Naive thymus-derived CD8-positive, alpha-beta T cell (primary cell): ENCODE measurements at regions not wholly inside any gene's neighbourhood (a gene's known extent, or its start where the extent isn't known, plus 50 kb on each side); places are given as distances from the start of the nearest gene placed in this dataset.
"Not testable (repeated sequence)": the region's sequence is repeated elsewhere in the genome, so short reads cannot be mapped to it uniquely, and the experiment has no call there.

Experiments
- ATAC-seq, 2 donors: fragments of 150-1000 bp; cut with Tn5 transposase in 1 of 2; sonication (Bioruptor Pico), chemical (Tn5 transposase) in 1 of 2; 1 replicate in 1 of 2; 2 replicates in 1 of 2; pipeline ENCODE4 v1.10.0; 2021; ENCODE audit warnings: mild to moderate bottlenecking in 2 of 2, moderate library complexity in 2 of 2
- POLR2A ChIA-PET: fragments of 350-600 bp; sonication (Branson Sonifier 250); formaldehyde crosslinking; loops from one replicate; lab custom pipeline; 2021; ENCODE audit warnings: antibody characterized with exemption; lab: Charles Lee
- DNase-seq, 10 donors: peaks; one replicate each; pipeline versions ENCODE4 v3.0.0 to v3.0.0-alpha.2; 2020 to 2022
- H3K27ac Mint-ChIP-seq, 10 donors: one replicate each; pipeline ENCODE4 v1.8.0; 2020 to 2022; ENCODE audit warnings: mild to moderate bottlenecking in 10 of 10, mixed read lengths in 10 of 10, moderate library complexity in 4 of 10, inconsistent platforms in 1 of 10
- H3K27me3 Mint-ChIP-seq, 5 donors: one replicate each; pipeline ENCODE4 v1.8.0; 2021 to 2022; ENCODE audit warnings: mixed read lengths in 5 of 5
- H3K36me3 Mint-ChIP-seq, 3 donors: one replicate each; pipeline ENCODE4 v1.8.0; 2020 to 2022; ENCODE audit warnings: mixed read lengths in 3 of 3, mild to moderate bottlenecking in 2 of 3, inconsistent platforms in 1 of 3
- H3K4me1 Mint-ChIP-seq, 4 donors: one replicate each; pipeline ENCODE4 v1.8.0; 2021 to 2022; ENCODE audit warnings: mixed read lengths in 4 of 4
- H3K4me3 Mint-ChIP-seq, 10 donors: one replicate each; pipeline ENCODE4 v1.8.0; 2020 to 2022; ENCODE audit warnings: mild to moderate bottlenecking in 10 of 10, mixed read lengths in 10 of 10, moderate library complexity in 6 of 10, inconsistent platforms in 1 of 10
- H3K9me3 Mint-ChIP-seq, 9 donors: one replicate each; pipeline ENCODE4 v1.8.0; 2020 to 2022; ENCODE audit warnings: mixed read lengths in 9 of 9, mild to moderate bottlenecking in 3 of 9, inconsistent platforms in 1 of 9, moderate library complexity in 1 of 9

DNA sequence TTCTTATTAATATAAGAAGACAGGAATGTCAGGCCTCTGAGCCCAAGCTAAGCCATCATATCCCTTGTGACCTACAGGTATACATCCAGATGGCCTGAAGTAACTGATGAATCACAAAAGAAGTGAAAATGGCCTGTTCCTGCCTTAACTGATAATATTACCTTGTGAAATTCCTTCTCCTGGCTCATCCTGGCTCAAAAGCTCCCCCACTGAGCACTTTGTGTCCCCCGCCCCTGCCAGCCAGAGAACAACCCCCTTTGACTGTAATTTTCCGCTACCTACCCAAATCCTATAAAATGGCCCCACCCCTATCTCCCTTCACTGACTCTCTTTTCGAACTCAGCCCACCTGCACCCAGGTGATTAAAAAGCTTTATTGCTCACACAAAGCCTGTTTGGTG lies 274.4 kb downstream of the NUF2 start:
- DNase-seq, H3K4me3 Mint-ChIP-seq, H3K36me3 Mint-ChIP-seq, H3K27me3 Mint-ChIP-seq, ATAC-seq, H3K4me1 Mint-ChIP-seq, POLR2A ChIA-PET, H3K27ac Mint-ChIP-seq: not testable (repeated sequence)
- H3K9me3 Mint-ChIP-seq: peaks cover 0 to 16% (median 8%) of the 10 kb centered on the region in 9 donors

- DNase-seq: no peak
- peaks cover 0 to 5% (median 0%) of the 10 kb centered on the region in 4 donors for H3K4me1 Mint-ChIP-seq
- peaks cover 0 to 7% (median 0%) of the 10 kb centered on the region in 5 donors for H3K27me3 Mint-ChIP-seq
- POLR2A ChIA-PET: no interaction called here
- no peaks in the 10 kb centered on the region for H3K36me3 Mint-ChIP-seq
- H3K27ac Mint-ChIP-seq: no peak overlapping the region
- H3K9me3 Mint-ChIP-seq: peaks cover 0 to 16% (median 8%) of the 10 kb centered on the region in 9 donors
- no peak for ATAC-seq
- H3K4me3 Mint-ChIP-seq: no peak overlapping the region
Measured at GRCh38 chr1:163596541-163597258, 274.9 kb downstream of the NUF2 start.

GRCh38 chr1:163604321-163604720 lies 282.6 kb downstream of the NUF2 start:
- H3K4me3 Mint-ChIP-seq: no peak overlapping the region
- POLR2A ChIA-PET: no interaction called here
- ATAC-seq: no peak
- no peak for DNase-seq
- peaks cover 0 to 15% (median 3%) of the 10 kb centered on the region in 9 donors for H3K9me3 Mint-ChIP-seq
- no peak overlapping the region for H3K27ac Mint-ChIP-seq
- H3K4me1 Mint-ChIP-seq: no peaks in the 10 kb centered on the region
- no peaks in the 10 kb centered on the region for H3K36me3 Mint-ChIP-seq
- H3K27me3 Mint-ChIP-seq: peaks cover 0 to 2% (median 0%) of the 10 kb centered on the region in 5 donors

- H3K4me1 Mint-ChIP-seq: no peaks in the 10 kb centered on the region
- DNase-seq (no peak), ATAC-seq (no peak)
- H3K27me3 Mint-ChIP-seq: peaks cover 0 to 6% (median 0%) of the 10 kb centered on the region in 5 donors
- POLR2A ChIA-PET: no interaction called here
- H3K36me3 Mint-ChIP-seq: no peaks in the 10 kb centered on the region
- peaks cover 0 to 14% (median 4%) of the 10 kb centered on the region in 9 donors for H3K9me3 Mint-ChIP-seq
- H3K4me3 Mint-ChIP-seq: no peak overlapping the region
- H3K27ac Mint-ChIP-seq: no peak overlapping the region
Measured at GRCh38 chr1:163604896-163605295, 283.1 kb downstream of the NUF2 start.

GRCh38 chr1:163608979-163609378 lies 287.2 kb downstream of the NUF2 start:
- ATAC-seq (no peak), DNase-seq (no peak)
- POLR2A ChIA-PET: no interaction called here
- H3K27ac Mint-ChIP-seq: no peak overlapping the region
- peaks cover 0 to 20% (median 2%) of the 10 kb centered on the region in 9 donors for H3K9me3 Mint-ChIP-seq
- H3K4me1 Mint-ChIP-seq: no peaks in the 10 kb centered on the region
- H3K36me3 Mint-ChIP-seq: no peaks in the 10 kb centered on the region
- H3K27me3 Mint-ChIP-seq: peaks cover 0 to 10% (median 0%) of the 10 kb centered on the region in 5 donors
- no peak overlapping the region for H3K4me3 Mint-ChIP-seq

DNA sequence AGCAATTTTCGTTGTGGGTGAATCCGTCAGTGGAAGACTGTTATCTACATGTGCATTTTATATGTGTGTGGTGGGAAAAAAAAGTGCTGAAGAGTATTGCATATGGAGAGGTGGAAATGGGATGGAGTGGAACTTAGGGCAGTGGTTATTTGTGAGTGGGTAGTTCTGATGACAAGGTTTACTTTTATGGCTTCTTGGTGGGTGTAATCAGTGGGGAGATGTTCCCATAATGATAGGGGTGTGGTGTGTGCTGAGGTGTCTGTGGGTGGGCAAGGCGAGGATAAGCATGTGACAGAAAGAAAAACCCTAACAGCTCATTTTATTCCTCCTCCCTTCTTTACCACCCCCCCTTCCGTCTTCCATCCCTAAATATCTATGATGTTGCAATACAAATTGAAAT lies 288.1 kb downstream of the NUF2 start:
- H3K4me3 Mint-ChIP-seq: no peak overlapping the region
- POLR2A ChIA-PET: no interaction called here

GRCh38 chr1:163610486-163610885 lies 288.7 kb downstream of the NUF2 start:
- ATAC-seq: no peak
- Mint-ChIP-seq H3K4me3 (no peak overlapping the region), H3K4me1 (no peaks in the 10 kb centered on the region), H3K27ac (no peak overlapping the region), H3K9me3 (peaks cover 0 to 15% (median 2%) of the 10 kb centered on the region in 9 donors), H3K36me3 (no peaks in the 10 kb centered on the region), H3K27me3 (peaks cover 0 to 10% (median 0%) of the 10 kb centered on the region in 5 donors)
- no peak for DNase-seq
- POLR2A ChIA-PET: no interaction called here

More for the DNA sequence above, 288.1 kb downstream of the NUF2 start:
- no peak for ATAC-seq
- Mint-ChIP-seq H3K27ac (no peak overlapping the region), H3K9me3 (peaks cover 0 to 15% (median 2%) of the 10 kb centered on the region in 9 donors), H3K27me3 (peaks cover 0 to 10% (median 0%) of the 10 kb centered on the region in 5 donors), H3K4me1 (no peaks in the 10 kb centered on the region), H3K36me3 (no peaks in the 10 kb centered on the region)
- DNase-seq: no peak

DNA sequence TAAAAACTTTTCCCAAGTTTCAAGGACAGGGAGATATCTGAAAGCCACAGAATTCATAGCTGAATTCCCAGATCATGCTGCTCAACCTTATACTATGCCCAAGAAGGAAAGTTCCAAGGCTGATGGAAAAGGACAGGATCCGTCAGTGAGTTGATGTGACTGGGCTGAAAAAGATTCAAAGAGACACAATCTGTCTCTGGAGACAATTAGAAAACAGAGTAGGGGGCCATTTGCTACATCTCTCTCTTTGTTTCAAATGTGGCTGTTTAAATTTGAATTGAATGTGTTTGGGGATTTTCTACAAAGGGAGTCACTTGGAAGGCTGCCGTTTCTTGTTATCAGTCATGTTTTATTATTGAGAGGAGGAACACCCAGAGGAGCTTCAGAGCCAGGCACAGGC lies 292.6 kb downstream of the NUF2 start:
- POLR2A ChIA-PET: no interaction called here
- no peak for ATAC-seq
- H3K27ac Mint-ChIP-seq: no peak overlapping the region
- H3K27me3 Mint-ChIP-seq: peaks cover 0 to 8% (median 0%) of the 10 kb centered on the region in 5 donors
- no peaks in the 10 kb centered on the region for H3K36me3 Mint-ChIP-seq
- no peak for DNase-seq
- no peak overlapping the region for H3K4me3 Mint-ChIP-seq
- peaks cover 0 to 36% (median 2%) of the 10 kb centered on the region in 9 donors for H3K9me3 Mint-ChIP-seq
- H3K4me1 Mint-ChIP-seq: no peaks in the 10 kb centered on the region

GRCh38 chr1:163628034-163628773 lies 306.4 kb downstream of the NUF2 start:
- POLR2A ChIA-PET: no interaction called here
- no peak overlapping the region for H3K27ac Mint-ChIP-seq
- H3K4me1 Mint-ChIP-seq: peaks cover 0 to 3% (median 0%) of the 10 kb centered on the region in 4 donors
- peaks cover 5 to 65% (median 27%) of the 10 kb centered on the region in 9 donors for H3K9me3 Mint-ChIP-seq
- peaks cover 0 to 3% (median 0%) of the 10 kb centered on the region in 3 donors for H3K36me3 Mint-ChIP-seq
- DNase-seq: no peak
- ATAC-seq: no peak
- no peak overlapping the region for H3K4me3 Mint-ChIP-seq
- H3K27me3 Mint-ChIP-seq: peaks cover 0 to 3% (median 0%) of the 10 kb centered on the region in 5 donors

DNA sequence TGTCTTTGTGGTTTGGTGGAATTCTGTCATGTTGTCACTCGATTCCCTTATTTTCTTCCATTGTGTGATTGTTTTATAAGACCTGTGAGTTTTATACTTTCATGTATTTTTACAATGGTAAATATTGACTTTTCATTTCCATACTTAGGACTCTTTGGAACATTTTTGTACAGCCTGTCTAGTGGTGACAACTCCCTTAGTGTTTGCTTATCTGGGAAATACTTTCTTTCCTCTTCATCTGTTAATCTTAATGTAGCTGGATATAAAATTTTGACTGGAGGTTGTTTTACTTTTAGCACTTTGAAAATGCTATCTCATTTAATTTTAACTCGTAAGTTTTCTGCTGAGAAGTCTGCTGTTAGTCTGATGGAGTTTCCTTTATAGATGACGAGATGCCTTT lies 310.5 kb downstream of the NUF2 start:
- Mint-ChIP-seq H3K9me3 (peaks cover 8 to 70% (median 33%) of the 10 kb centered on the region in 9 donors), H3K4me3 (no peak overlapping the region), H3K27me3 (peaks cover 0 to 1% (median 0%) of the 10 kb centered on the region in 5 donors), H3K4me1 (peaks cover 0 to 3% (median 0%) of the 10 kb centered on the region in 4 donors), H3K36me3 (peaks cover 0 to 3% (median 0%) of the 10 kb centered on the region in 3 donors), H3K27ac (no peak overlapping the region)
- no peak for DNase-seq
- ATAC-seq: no peak
- POLR2A ChIA-PET: no interaction called here

DNA sequence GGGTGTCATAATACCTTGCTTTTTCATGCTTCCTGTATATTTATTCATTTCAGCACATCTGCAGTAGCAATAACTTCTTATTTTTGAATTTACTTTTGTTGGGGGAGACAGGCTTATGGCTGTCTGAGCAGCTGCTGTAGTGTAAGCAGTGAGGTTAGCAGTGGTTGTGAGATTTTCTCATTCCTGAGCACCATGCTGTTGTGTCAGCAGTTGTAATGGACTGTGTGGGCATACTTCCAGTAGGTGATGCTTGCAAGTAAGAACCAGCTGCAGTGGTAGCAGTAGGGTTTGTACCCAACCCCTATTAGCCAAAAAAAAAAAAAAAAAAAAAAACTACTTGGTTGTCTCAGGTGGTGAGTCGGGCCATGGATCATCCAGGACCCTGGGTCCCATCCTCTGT lies 311.6 kb downstream of the NUF2 start:
- peaks cover 0 to 2% (median 0%) of the 10 kb centered on the region in 4 donors for H3K4me1 Mint-ChIP-seq
- no peak overlapping the region for H3K27ac Mint-ChIP-seq
- DNase-seq: no peak
- peaks cover 0 to 3% (median 0%) of the 10 kb centered on the region in 3 donors for H3K36me3 Mint-ChIP-seq
- H3K9me3 Mint-ChIP-seq: peaks cover 7 to 68% (median 35%) of the 10 kb centered on the region in 9 donors
- no peak overlapping the region for H3K4me3 Mint-ChIP-seq
- H3K27me3 Mint-ChIP-seq: peaks cover 0 to 4% (median 0%) of the 10 kb centered on the region in 5 donors
- POLR2A ChIA-PET: no interaction called here
- no peak for ATAC-seq

DNA sequence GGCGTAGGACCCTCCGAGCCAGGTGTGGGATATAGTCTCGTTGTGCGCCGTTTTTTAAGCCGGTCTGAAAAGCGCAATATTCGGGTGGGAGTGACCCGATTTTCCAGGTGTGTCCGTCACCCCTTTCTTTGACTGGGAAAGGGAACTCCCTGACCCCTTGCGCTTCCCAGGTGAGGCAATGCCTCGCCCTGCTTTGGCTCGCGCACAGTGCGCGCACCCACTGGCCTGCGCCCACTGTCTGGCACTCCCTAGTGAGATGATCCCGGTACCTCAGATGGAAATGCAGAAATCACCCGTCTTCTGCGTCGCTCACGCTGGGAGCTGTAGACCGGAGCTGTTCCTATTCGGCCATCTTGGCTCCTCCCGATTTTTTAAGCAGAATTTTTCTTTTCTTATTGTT lies 323.9 kb downstream of the NUF2 start:
- DNase-seq, H3K4me1 Mint-ChIP-seq, H3K27me3 Mint-ChIP-seq, H3K36me3 Mint-ChIP-seq, POLR2A ChIA-PET, H3K27ac Mint-ChIP-seq, ATAC-seq, H3K4me3 Mint-ChIP-seq: not testable (repeated sequence)
- peaks cover 0 to 18% (median 9%) of the 10 kb centered on the region in 9 donors for H3K9me3 Mint-ChIP-seq

GRCh38 chr1:163650624-163651023 lies 328.9 kb downstream of the NUF2 start:
- peaks cover 0 to 18% (median 9%) of the 10 kb centered on the region in 9 donors for H3K9me3 Mint-ChIP-seq
- no peak for ATAC-seq
- POLR2A ChIA-PET: no interaction called here

More at GRCh38 chr1:163650624-163651023, 328.9 kb downstream of the NUF2 start:
- Mint-ChIP-seq H3K4me1 (no peaks in the 10 kb centered on the region), H3K27ac (no peak overlapping the region), H3K27me3 (no peaks in the 10 kb centered on the region), H3K4me3 (no peak overlapping the region), H3K36me3 (peaks cover 0 to 6% (median 0%) of the 10 kb centered on the region in 3 donors)
- no peak for DNase-seq
